MV-4-11 (cell line): ENCODE measurements at regions not wholly inside any gene's neighbourhood (a gene's known extent, or its start where the extent isn't known, plus 50 kb on each side); places are given as distances from the start of the nearest gene placed in this dataset.
"Not testable (repeated sequence)": the region's sequence is repeated elsewhere in the genome, so short reads cannot be mapped to it uniquely, and the experiment has no call there.

ENCODE experiments used
- DNase-seq: peaks from one replicate; lab custom pipeline; 2025; lab: John Stamatoyannopoulos, UW

- no peak for DNase-seq
Measured at GRCh38 chr6:938916-939315, 246.0 kb upstream of the EXOC2 start.

DNA sequence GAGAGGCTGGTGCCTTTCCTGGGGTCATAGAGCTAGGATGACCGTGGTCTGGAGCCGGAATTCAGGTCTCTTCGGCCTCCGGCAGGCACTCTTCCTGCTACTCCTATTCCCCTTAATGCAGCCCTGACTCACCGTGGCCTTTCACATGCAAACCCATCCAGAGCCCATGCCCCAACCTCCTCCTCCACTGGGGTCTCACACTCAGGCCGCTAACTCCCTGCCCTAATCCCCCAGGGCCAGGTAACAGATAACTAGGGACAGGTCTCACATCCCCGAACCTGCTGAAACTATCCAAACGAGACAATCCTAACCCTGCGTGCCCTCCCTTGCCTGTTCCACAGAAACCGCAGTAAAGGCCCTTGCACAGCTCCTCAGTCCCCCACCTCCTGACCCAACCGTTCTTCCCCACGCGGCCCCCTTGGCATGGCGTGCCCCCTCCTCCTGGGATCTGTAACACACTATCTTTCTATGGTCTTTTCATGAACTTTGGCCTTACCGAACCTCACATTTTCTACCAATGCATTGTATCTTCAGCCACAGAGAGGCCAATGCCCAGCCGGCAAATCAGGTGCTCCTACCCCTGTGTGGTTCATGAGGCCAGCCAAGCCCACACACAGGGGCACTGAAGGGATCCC is 245.4 kb upstream of the EXOC2 start:
- no peak for DNase-seq

GRCh38 chr6:935582-935981 is 242.6 kb upstream of the EXOC2 start:
- no peak for DNase-seq

DNA sequence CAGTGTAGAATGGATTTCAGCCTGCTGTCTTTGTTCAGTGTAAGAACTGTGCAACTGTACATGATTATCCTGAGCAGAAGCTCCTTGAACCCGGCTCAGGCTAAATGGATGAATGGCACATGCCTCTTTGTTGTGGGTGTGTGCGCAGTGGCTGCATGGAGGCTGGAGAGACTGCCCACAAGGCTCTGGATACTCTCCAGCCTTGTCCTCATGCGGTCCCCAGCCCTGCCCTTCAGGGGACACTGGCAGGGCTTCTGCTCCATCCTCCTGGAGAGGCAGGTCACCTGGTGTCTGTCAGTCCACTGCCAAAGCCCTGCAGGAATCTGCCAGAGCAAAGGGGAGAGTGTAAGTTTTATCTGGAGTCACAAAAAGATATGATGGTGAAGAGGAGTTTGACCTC is 241.7 kb upstream of the EXOC2 start:
- DNase-seq = no peak

- DNase-seq = not testable (repeated sequence)
Measured at GRCh38 chr6:931919-932318, 239.0 kb upstream of the EXOC2 start.

- DNase-seq = no peak
Measured at GRCh38 chr6:927157-927556, 234.2 kb upstream of the EXOC2 start.

DNA sequence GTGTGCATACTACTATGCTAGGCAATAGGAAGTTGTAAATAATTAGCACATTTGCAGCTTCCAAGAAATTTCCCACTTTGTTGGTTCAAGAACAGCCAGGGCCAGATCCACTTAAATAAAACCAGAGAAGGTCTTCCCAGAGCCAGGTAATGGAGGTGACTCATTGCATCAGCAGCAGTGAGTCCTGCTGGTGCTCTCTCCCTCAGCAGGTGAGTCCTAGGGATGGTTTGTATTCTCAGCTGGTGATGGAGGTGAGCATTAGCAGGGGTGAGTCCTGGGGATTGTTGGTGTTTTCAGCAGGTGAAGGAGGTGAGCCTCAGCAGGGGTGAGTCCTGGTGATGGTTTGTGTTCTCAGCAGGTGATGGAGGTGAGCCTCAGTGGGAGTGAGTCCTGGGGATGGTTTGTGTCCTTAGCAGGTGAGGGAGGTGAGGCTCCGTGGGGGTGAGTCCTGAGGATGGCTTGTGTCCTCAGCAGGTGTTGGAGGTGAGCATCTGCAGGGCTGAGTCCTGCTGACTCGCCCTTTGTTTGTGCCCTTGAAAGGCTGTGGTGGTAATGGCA is 232.8 kb upstream of the EXOC2 start:
- no peak for DNase-seq

GRCh38 chr6:924661-925060 is 231.7 kb upstream of the EXOC2 start:
- DNase-seq = no peak

DNA sequence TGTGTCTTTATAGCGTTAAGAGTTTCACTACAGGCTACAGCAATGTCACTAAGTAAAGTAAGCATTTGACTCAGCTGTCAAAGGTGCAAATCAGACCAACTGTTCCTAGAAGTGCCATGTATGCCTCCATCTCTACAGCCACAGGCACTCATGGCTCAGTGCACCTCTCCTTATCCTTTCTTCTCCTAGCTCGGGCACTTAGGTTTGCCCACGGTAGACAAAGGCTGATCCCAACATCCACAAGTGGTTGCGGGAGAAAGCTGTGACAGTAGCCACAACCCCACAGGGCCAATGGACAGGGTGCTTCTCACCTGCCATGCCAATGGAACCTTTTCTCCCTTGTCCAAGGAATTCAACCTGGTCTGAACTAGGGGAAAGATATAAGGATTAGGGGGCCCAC is 228.5 kb upstream of the EXOC2 start:
- no peak for DNase-seq

- DNase-seq = no peak
Measured at GRCh38 chr6:920512-920911, 227.6 kb upstream of the EXOC2 start.

DNA sequence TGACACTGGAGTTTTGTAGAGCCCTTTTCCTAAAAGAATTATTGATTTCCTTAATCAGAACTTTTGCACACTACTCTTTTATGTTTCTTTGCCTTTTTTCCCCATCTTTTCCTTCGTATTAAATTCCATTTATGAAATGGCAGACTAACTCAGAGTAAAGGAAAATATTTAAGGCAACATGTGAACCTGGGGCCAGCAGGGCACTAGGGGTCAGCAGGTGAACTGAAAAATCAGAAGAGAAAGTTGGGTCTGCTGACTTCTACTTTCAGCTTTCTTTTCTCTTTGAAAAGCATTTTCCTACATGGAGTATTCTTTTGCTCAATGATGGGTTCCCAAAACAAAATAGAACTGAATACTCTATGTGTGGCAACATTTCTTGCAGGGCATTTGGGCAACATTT is 226.6 kb upstream of the EXOC2 start:
- no peak for DNase-seq

DNA sequence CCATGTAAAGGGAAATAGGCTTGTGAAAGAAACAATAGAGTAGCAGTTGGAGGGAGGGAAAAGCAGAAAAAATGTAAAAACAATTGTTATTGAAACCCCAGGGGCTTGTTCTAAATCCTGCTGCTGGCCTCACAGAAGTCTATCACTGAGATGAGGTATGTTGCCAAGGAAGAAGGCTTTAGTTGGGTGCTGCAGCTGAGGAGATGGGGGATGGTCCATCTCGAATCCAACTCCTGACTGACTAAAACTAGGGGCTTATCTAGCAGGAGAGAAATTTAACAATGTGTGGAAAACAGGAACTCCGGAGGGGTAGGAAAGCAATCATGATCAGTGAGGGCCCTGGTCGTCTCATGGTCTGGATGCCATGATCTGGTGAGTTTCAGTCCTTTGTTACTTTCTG is 225.0 kb upstream of the EXOC2 start:
- no peak for DNase-seq

DNA sequence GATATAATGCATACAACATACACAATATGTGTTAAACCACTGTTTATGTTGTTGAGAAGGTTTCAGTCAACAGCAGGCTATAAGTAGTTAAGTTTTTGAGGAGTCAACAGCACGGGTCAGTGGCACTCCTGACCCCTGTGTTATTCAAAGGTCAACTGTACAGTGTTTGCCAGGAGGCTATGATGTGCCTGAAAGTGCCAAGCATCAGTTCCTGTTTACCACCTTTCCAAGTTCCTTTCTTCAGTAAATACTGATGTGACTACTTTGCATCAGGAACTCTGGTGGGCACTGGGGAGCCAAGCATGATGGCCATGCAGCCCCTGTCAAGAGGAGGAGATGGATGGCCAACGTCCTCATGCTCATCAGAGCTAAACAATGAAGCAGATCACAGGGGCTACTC is 224.4 kb upstream of the EXOC2 start:
- no peak for DNase-seq

DNA sequence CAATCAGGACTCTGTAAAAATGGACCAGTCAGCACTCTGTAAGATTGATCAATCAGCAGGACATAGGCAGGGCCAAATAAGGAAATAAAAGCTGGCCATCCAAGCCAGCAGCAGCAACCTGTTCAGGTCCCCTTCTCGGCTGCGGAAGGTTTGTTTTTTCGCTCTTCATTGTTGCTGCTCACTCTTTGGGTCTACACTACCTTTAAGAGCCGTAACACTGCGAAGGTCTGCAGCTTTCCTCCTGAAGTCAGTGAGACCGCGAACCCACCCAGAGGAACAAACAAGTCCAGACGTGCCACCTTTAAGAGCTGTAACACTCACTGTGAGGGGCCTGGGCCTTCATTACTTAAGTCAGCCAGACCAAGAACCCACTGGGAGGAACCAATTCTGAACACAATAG is 223.2 kb upstream of the EXOC2 start:
- DNase-seq = no peak

DNA sequence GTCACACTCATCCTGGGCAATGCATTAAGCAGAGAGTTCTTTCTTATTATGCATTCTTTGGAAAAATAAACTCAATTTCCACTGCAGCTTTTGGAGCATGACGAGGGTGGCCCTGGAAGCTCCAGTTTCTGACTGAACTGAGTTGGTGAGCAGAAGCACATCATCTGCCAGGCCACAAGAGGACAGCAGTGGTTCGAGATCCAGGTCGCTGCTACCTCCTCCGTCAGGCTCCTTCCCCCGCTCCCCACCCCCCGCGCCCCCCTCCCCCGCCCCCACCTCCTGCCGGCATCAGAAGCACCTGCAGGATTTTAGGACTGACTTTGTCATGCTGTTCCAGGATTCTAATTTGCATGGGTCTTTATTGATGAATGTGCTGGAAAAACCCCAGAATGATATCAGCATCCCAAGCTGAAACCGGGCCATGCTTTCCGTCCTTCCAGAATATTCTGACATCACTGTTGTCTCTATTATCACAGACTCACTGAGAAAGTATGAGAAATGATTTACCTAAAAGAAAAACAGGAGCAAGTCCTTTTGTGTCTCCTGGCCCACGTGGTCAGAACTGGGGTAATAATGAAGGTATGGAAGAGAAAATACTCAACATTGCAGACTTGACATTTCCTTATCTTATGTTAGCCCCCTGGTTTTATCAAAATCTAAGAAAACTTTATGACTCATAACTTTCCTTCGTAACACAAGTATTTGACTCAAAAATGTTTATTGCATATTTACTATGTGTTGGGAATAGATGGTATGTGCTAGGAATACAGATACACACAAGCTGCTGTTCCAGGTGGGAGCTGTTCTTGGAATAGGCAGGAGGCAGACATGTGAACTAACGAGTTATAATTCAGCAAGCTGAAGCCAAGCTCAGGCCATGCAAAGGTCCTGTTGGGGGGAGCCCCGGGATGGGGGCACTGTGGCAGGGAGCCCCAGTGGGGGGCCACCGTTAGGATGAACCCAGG is 220.2 kb upstream of the EXOC2 start:
- DNase-seq = no peak

DNA sequence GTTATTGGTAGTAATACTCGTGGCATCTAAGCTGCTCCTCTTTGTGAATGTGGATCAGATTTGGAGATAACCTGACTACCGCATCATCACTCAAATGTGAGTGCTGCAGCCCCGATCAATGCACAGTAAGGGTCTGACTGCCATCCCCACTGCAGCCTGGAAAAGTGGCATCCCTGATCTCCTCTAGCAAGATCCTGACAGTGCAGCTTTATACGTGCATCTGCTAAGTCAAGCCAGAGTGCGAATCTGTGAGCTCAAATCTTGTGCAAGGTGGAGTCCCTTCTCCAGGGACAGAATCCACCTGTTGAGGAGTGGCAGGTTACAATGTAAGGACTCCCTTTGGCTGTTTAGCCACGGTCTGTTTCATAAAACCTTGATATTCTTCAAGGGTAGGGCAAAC is 215.0 kb upstream of the EXOC2 start:
- DNase-seq = no peak

GRCh38 chr6:906920-907319 is 214.0 kb upstream of the EXOC2 start:
- DNase-seq = no peak

DNA sequence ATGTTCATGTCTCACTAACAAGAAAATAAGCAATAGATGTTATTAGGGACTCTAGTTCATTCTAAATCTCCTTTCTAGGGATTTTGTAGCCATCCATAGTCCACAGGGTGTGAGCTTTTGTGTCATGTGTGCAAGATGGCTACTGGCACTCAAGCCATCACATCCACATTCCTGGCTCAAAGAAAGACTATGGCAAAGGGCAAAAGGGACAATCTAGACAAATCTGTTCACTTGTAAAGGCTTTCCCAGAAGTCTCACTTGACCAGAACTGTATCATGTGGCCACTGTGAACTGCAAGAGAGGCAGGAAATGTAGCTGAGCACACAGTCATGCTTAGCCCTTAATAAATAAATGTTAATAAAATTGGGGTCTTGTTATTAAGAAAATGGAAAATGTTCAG is 212.6 kb upstream of the EXOC2 start:
- no peak for DNase-seq

GRCh38 chr6:904994-905393 is 212.1 kb upstream of the EXOC2 start:
- no peak for DNase-seq

- no peak for DNase-seq
Measured at GRCh38 chr6:903761-904160, 210.8 kb upstream of the EXOC2 start.

GRCh38 chr6:901696-902460 is 208.9 kb upstream of the EXOC2 start:
- no peak for DNase-seq
